Nephron (organoid): ENCODE measurements at regions not wholly inside any gene's neighbourhood (a gene's known extent, or its start where the extent isn't known, plus 50 kb on each side); places are given as distances from the start of the nearest gene placed in this dataset.

Experiments
- H3K27ac Mint-ChIP-seq, 3 experiments: 2 replicates each; pipeline ENCODE4 v1.8.0; 2020; ENCODE audit warnings: mixed read lengths in 3 of 3, mild to moderate bottlenecking in 2 of 3, moderate library complexity in 1 of 3
- H3K27me3 Mint-ChIP-seq: 2 replicates; pipeline ENCODE4 v1.8.0; 2021; ENCODE audit warnings: low read depth, mild to moderate bottlenecking, moderate library complexity, mixed read lengths
- H3K36me3 Mint-ChIP-seq: 2 replicates; pipeline ENCODE4 v1.8.0; 2020; ENCODE audit warnings: low read depth, mixed read lengths
- H3K4me1 Mint-ChIP-seq: 2 replicates; pipeline ENCODE4 v1.8.0; 2020; ENCODE audit warnings: mixed read lengths
- H3K4me3 Mint-ChIP-seq, 3 experiments: 2 replicates each; pipeline ENCODE4 v1.8.0; 2020; ENCODE audit warnings: mild to moderate bottlenecking in 3 of 3, mixed read lengths in 3 of 3, moderate library complexity in 2 of 3
- H3K9me3 Mint-ChIP-seq: 2 replicates; pipeline ENCODE4 v1.8.0; 2020; ENCODE audit warnings: mixed read lengths
- TF ChIP-seq, protein P1 (sequence below), 3 experiments: fragments of 200-600 bp; sonication (generic); IDR thresholded peaks; one replicate each; pipeline ENCODE4 v1.5.0; 2021; ENCODE audit warnings: antibody characterized with exemption in 3 of 3; ENCODE audit not compliant: unreplicated experiment in 3 of 3

DNA sequence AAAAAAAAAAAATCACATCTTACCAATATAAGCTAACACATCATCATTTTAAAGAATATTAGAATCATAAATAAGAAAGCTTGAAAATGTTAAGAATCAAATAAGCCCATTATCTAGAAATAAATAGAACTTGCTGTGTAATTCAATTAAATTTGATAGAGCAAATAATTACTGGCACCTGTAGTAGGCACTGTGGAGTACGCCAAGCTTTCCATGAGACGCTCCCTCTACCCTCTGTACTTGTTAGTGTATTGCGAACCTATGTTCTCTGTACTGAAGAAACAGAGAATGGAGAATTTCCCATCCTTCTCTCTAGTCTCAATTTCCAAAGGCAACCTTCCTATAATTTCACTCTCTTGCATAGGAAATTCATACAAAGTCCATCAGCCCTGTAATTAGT is 61.7 kb upstream of the HAND2 start:
- TF ChIP-seq, protein P1, sequence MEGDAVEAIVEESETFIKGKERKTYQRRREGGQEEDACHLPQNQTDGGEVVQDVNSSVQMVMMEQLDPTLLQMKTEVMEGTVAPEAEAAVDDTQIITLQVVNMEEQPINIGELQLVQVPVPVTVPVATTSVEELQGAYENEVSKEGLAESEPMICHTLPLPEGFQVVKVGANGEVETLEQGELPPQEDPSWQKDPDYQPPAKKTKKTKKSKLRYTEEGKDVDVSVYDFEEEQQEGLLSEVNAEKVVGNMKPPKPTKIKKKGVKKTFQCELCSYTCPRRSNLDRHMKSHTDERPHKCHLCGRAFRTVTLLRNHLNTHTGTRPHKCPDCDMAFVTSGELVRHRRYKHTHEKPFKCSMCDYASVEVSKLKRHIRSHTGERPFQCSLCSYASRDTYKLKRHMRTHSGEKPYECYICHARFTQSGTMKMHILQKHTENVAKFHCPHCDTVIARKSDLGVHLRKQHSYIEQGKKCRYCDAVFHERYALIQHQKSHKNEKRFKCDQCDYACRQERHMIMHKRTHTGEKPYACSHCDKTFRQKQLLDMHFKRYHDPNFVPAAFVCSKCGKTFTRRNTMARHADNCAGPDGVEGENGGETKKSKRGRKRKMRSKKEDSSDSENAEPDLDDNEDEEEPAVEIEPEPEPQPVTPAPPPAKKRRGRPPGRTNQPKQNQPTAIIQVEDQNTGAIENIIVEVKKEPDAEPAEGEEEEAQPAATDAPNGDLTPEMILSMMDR (IDR thresholded peaks at IDR 0.05; ENCODE audit: unreplicated experiment in 3 of 3): no peak
- Mint-ChIP-seq H3K27me3 (no peaks in the 10 kb centered on the region), H3K4me3 (no peak overlapping the region), H3K36me3 (no peaks in the 10 kb centered on the region), H3K4me1 (no peaks in the 10 kb centered on the region), H3K9me3 (no peaks in the 10 kb centered on the region), H3K27ac (no peak overlapping the region)

DNA sequence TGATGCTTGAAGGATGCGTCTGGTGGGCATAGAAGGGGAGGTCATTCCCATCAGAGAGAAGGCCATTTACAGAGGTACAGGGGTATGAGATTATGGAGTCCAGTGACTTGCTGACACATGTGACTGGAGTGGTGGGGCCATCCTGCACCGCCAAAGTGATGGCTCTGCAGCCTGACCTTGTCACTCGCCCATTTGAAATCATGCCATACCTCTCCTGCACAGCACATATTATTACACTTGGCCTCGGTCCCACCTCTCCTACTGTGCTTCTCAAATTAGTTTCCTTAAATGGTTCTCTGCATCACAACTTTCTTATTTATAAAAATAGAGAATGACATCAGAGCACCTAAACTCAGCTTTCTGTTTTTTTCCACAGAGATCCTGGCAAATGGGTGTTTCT is 60.7 kb upstream of the HAND2 start:
- no peaks in the 10 kb centered on the region for H3K36me3 Mint-ChIP-seq
- H3K27me3 Mint-ChIP-seq: no peaks in the 10 kb centered on the region
- no peaks in the 10 kb centered on the region for H3K9me3 Mint-ChIP-seq
- no peak overlapping the region for H3K4me3 Mint-ChIP-seq
- TF ChIP-seq, protein P1 (IDR thresholded peaks at IDR 0.05; ENCODE audit: unreplicated experiment in 3 of 3): no peak
- no peak overlapping the region for H3K27ac Mint-ChIP-seq
- no peaks in the 10 kb centered on the region for H3K4me1 Mint-ChIP-seq

DNA sequence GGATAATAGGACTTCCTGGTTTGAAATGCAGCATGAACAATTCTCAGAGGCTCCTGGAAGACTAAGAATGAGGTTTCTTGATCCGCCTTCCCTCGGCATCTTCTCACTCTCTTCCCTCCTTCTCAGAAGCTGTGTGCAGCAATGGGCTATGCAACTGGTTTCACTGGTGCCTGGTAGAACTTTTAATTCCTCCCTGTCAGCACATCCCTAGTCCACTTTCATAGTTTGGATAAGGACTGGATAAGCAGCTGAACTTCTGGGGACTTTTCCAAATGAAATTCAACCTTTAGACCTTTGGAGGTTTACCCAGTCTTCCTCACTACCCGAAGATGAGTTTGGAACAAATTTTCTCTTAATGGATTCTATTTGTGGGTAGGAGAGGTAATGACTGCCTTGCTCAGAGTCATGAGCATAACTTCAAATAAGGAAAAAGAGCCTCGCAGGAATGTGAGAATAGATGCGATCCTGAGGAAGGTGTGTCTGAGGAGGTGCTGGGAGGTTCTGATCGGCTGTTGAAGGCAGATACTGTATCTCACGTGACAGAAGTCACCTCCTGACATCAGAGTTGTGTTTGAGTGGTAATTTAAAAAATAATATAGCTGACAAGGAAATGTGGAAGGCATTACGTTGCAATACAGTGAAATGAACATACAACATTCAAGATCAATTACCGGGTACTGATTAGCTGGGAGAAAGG is 56.0 kb upstream of the HAND2 start:
- Mint-ChIP-seq H3K27me3 (peaks cover 3% of the 10 kb centered on the region), H3K27ac (no peak overlapping the region), H3K9me3 (no peaks in the 10 kb centered on the region), H3K4me1 (no peaks in the 10 kb centered on the region), H3K4me3 (no peak overlapping the region), H3K36me3 (no peaks in the 10 kb centered on the region)
- TF ChIP-seq, protein P1 (IDR thresholded peaks at IDR 0.05; ENCODE audit: unreplicated experiment in 3 of 3): no peak

DNA sequence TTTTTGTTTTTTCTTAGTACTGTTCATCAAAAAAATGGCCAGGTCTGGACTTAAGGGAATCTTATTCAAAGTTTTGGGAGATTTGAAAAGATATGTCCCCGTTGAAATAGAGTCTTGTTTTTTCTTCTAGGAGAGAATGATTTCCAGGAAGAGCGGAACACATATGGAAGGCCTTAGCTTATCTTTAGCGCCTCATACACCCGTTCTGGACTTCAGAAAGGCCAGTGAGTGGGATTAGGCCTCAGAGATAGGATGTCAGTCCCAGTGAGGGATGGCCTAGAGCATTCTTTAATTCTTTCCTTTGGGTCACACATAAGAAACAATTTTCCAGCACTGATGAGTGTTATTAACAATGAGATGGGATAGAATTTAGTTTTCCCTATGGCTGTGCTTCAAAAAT is 54.5 kb upstream of the HAND2 start:
- H3K9me3 Mint-ChIP-seq: no peaks in the 10 kb centered on the region
- H3K36me3 Mint-ChIP-seq: no peaks in the 10 kb centered on the region
- H3K27ac Mint-ChIP-seq: no peak overlapping the region
- TF ChIP-seq, protein P1 (IDR thresholded peaks at IDR 0.05; ENCODE audit: unreplicated experiment in 3 of 3): no peak
- H3K4me1 Mint-ChIP-seq: no peaks in the 10 kb centered on the region
- no peak overlapping the region for H3K4me3 Mint-ChIP-seq
- H3K27me3 Mint-ChIP-seq: peaks cover 3% of the 10 kb centered on the region
